SK-N-SH (cell line): ENCODE measurements at regions not wholly inside any gene's neighbourhood (a gene's known extent, or its start where the extent isn't known, plus 50 kb on each side); places are given as distances from the start of the nearest gene placed in this dataset.

ENCODE experiments used
- CTCF ChIA-PET: fragments of 300-600, 350-600 bp; formaldehyde crosslinking; extraction: SDS; loops from one replicate; lab custom pipeline; 2021; lab: Yijun Ruan, JAX
- POLR2A ChIA-PET: fragments of 350-600 bp; sonication (Branson Sonifier 250); formaldehyde crosslinking; extraction: SDS; loops from one replicate; lab custom pipeline; 2020; ENCODE audit warnings: antibody characterized with exemption, inconsistent platforms; lab: Yijun Ruan, JAX
- DNase-seq: peaks from one replicate; pipeline ENCODE4 v3.0.0; 2012
- H2AFZ ChIP-seq: fragments of 200-600 bp; sonication (generic); 2 replicates; pipeline ENCODE4 v1.8.1; 2016; ENCODE audit warnings: antibody characterized with exemption, mild to moderate bottlenecking, low read depth
- H3F3A ChIP-seq: fragments of 200-600 bp; sonication (generic); replicated peaks from 2 replicates; pipeline ENCODE3; 2016; ENCODE audit warnings: antibody characterized with exemption, mild to moderate bottlenecking; ENCODE audit not compliant: insufficient read depth
- H3K27ac ChIP-seq, 2 experiments: fragments of 200-500 bp in 1 of 2; fragments of 200-600 bp in 1 of 2; sonication (Bioruptor generic) in 1 of 2; sonication (generic), shearing (Covaris generic) in 1 of 2; 2 replicates each; pipeline versions ENCODE4 v1.5.1 to v1.6.1; 2014 to 2016; ENCODE audit warnings: low read depth in 2 of 2, inconsistent platforms in 1 of 2, low read length in 1 of 2, mild to moderate bottlenecking in 1 of 2, mixed read lengths in 1 of 2
- H3K27me3 ChIP-seq: fragments of 200-600 bp; sonication (generic), shearing (Covaris generic); 2 replicates; pipeline ENCODE4 v1.6.1; 2016; ENCODE audit warnings: mixed run types; ENCODE audit not compliant: insufficient read depth
- H3K36me3 ChIP-seq, 2 experiments: fragments of 200-500 bp in 1 of 2; fragments of 200-600 bp in 1 of 2; sonication (Bioruptor generic) in 1 of 2; sonication (generic) in 1 of 2; replicated peaks in 1 of 2; 2 replicates each; pipeline versions ENCODE3 to v1.5.1; 2014 to 2016; ENCODE audit warnings: low read length in 1 of 2, mild to moderate bottlenecking in 1 of 2; ENCODE audit not compliant: insufficient read depth in 2 of 2, control insufficient read depth in 1 of 2
- H3K4me1 ChIP-seq, 2 experiments: fragments of 200-500 bp in 1 of 2; fragments of 200-600 bp in 1 of 2; sonication (Bioruptor generic) in 1 of 2; sonication (generic), shearing (Covaris generic) in 1 of 2; 2 replicates each; pipeline versions ENCODE4 v1.5.1 to v1.6.1; 2014 to 2016; ENCODE audit warnings: low read depth in 1 of 2, low read length in 1 of 2, mixed run types in 1 of 2; ENCODE audit not compliant: insufficient read depth in 2 of 2, control insufficient read depth in 1 of 2
- H3K4me2 ChIP-seq: fragments of 200-600 bp; sonication (generic), shearing (Covaris generic); 2 replicates; pipeline ENCODE4 v1.6.1; 2017; ENCODE audit warnings: mixed run types
- H3K4me3 ChIP-seq, 2 experiments: fragments of 200-500 bp in 1 of 2; fragments of 200-600 bp in 1 of 2; sonication (Bioruptor generic) in 1 of 2; sonication (generic), shearing (Covaris generic) in 1 of 2; 2 replicates each; pipeline versions ENCODE4 v1.5.1 to v1.8.1; 2014 to 2016; ENCODE audit warnings: low read depth in 2 of 2, inconsistent platforms in 1 of 2, low read length in 1 of 2, mild to moderate bottlenecking in 1 of 2, mixed read lengths in 1 of 2, moderate library complexity in 1 of 2
- H3K79me2 ChIP-seq: fragments of 200-600 bp; sonication (generic); 2 replicates; pipeline ENCODE4 v1.8.1; 2017; ENCODE audit warnings: mild to moderate bottlenecking; ENCODE audit not compliant: insufficient read depth
- H3K9ac ChIP-seq: fragments of 200-600 bp; sonication (generic); 2 replicates; pipeline ENCODE4 v1.6.1; 2017; ENCODE audit warnings: mixed run types
- H3K9me2 ChIP-seq: fragments of 200-600 bp; sonication (generic); 2 replicates; pipeline ENCODE4 v1.6.1; 2017; ENCODE audit warnings: mixed run types
- H3K9me3 ChIP-seq: fragments of 200-600 bp; sonication (generic); 2 replicates; pipeline ENCODE4 v1.6.1; 2017; ENCODE audit warnings: mixed run types, mild to moderate bottlenecking, moderate library complexity
- H4K20me1 ChIP-seq: fragments of 200-600 bp; sonication (generic); 2 replicates; pipeline ENCODE4 v1.6.1; 2017; ENCODE audit warnings: mild to moderate bottlenecking, mixed run types; ENCODE audit not compliant: insufficient read depth
- ELF1 ChIP-seq: IDR thresholded peaks from 2 replicates; pipeline ENCODE4 v1.4.0; 2012
- EP300 ChIP-seq, 2 experiments: IDR thresholded peaks; 2 replicates each; pipeline versions ENCODE4 v1.4.0 to v1.6.1; 2012; ENCODE audit warnings: borderline replicate concordance in 1 of 2, low read depth in 1 of 2, low read length in 1 of 2
- EZH2phosphoT487 ChIP-seq: fragments of 200-600 bp; sonication (generic); IDR thresholded peaks from 2 replicates; pipeline ENCODE4 v1.6.1; 2017; ENCODE audit warnings: low read depth, mixed run types, mild to moderate bottlenecking, antibody characterized with exemption, moderate library complexity, borderline replicate concordance
- FOXJ3 ChIP-seq: sonication (generic); formaldehyde crosslinking; IDR thresholded peaks from 2 replicates; pipeline ENCODE4 v1.5.1; 2020; ENCODE audit warnings: mild to moderate bottlenecking, missing genetic modification reagents
- MEF2A ChIP-seq: IDR thresholded peaks from 2 replicates; pipeline ENCODE4 v1.4.0; 2012; ENCODE audit warnings: low read depth, borderline replicate concordance
- NRF1 ChIP-seq: IDR thresholded peaks from 2 replicates; pipeline ENCODE4 v1.6.1; 2012; ENCODE audit warnings: low read depth, mild to moderate bottlenecking, low read length
- RCOR1 ChIP-seq: fragments of 150-350 bp; IDR thresholded peaks from 2 replicates; pipeline ENCODE4 v1.6.1; 2017; ENCODE audit warnings: antibody characterized with exemption, low read length
- SIN3A ChIP-seq: IDR thresholded peaks from 2 replicates; pipeline ENCODE4 v1.6.1; 2012; ENCODE audit warnings: low read depth, mild to moderate bottlenecking, low read length, moderate library complexity, borderline replicate concordance
- WGBS: methylation state at CpG from one replicate; pipeline ENCODE4 v1.1.6; 2017; ENCODE audit warnings: low lambda C conversion rate; 5-methylcytosine and 5-hydroxymethylcytosine counted together
- TF ChIP-seq, protein P1 (sequence below): IDR thresholded peaks from 2 replicates; pipeline ENCODE4 v1.6.1; 2012; ENCODE audit warnings: mild to moderate bottlenecking, low read depth, low read length, moderate library complexity
- TF ChIP-seq, protein P2 (sequence below): IDR thresholded peaks from 2 replicates; pipeline ENCODE4 v1.4.0; 2012; ENCODE audit warnings: low read depth
- TF ChIP-seq, protein P3 (sequence below): IDR thresholded peaks from 2 replicates; pipeline ENCODE4; 2012

DNA sequence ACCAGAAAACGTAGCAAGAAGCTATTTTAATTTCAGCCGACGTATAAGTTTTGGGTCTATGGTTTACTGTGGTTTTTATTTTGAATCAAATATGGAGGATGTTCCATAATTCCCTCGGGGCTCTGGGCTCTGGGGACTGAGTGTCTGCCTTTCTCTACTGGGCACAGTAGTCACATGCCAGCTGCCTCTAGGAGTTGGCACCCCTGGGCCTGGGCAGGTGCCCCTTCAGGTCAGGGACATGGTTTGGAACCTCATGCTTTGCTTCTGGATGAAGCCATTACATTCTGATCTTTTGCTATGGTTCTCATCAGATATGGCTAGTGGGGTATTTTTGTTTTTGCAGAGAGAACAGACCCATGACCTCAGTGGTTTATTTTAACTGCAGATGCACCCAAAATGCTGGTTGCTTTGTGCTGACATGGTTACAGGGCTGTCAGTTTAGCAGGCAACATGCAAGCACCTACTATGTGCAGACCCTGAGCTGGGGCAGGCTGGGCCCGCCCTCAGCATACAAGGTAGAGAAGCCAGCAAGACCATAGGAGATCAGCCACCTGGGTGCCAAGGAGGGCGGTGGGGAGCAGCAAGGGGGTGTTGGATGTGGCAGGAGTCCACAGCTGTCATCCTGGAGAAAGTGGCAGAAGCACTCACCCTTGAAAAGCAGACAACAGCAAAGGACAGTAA lies 54.5 kb upstream of the PSD2 start:
- CTCF ChIA-PET: interaction anchor here (1.1 to 3.0 kb wide), 4 partner anchors 24 to 108 kb away, joined by 3 to 12 read pairs (median 10); no protein-coding TSS in a partner anchor
- H3K9ac ChIP-seq: no peak overlapping the region
- no peak for TF ChIP-seq ELF1
- no peak for TF ChIP-seq MEF2A
- TF ChIP-seq NRF1: no peak
- no peak for TF ChIP-seq EZH2phosphoT487
- TF ChIP-seq FOXJ3 (CRISPR knock-in tag): no peak
- TF ChIP-seq, protein P1, sequence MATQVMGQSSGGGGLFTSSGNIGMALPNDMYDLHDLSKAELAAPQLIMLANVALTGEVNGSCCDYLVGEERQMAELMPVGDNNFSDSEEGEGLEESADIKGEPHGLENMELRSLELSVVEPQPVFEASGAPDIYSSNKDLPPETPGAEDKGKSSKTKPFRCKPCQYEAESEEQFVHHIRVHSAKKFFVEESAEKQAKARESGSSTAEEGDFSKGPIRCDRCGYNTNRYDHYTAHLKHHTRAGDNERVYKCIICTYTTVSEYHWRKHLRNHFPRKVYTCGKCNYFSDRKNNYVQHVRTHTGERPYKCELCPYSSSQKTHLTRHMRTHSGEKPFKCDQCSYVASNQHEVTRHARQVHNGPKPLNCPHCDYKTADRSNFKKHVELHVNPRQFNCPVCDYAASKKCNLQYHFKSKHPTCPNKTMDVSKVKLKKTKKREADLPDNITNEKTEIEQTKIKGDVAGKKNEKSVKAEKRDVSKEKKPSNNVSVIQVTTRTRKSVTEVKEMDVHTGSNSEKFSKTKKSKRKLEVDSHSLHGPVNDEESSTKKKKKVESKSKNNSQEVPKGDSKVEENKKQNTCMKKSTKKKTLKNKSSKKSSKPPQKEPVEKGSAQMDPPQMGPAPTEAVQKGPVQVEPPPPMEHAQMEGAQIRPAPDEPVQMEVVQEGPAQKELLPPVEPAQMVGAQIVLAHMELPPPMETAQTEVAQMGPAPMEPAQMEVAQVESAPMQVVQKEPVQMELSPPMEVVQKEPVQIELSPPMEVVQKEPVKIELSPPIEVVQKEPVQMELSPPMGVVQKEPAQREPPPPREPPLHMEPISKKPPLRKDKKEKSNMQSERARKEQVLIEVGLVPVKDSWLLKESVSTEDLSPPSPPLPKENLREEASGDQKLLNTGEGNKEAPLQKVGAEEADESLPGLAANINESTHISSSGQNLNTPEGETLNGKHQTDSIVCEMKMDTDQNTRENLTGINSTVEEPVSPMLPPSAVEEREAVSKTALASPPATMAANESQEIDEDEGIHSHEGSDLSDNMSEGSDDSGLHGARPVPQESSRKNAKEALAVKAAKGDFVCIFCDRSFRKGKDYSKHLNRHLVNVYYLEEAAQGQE: no peak
- TF ChIP-seq EP300 (IDR thresholded peaks at IDR 0.05; ENCODE audit: borderline replicate concordance in 1 of 2, low read depth in 1 of 2, low read length in 1 of 2): no peak
- TF ChIP-seq, protein P2, sequence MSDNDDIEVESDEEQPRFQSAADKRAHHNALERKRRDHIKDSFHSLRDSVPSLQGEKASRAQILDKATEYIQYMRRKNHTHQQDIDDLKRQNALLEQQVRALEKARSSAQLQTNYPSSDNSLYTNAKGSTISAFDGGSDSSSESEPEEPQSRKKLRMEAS: no peak
- TF ChIP-seq SIN3A: no peak
- TF ChIP-seq RCOR1: no peak
- TF ChIP-seq, all 33 proteins: peak for 0
- Histone ChIP-seq H3K27ac (no peak overlapping the region), H4K20me1 (no peaks in the 10 kb centered on the region), H3K4me1 (peaks cover 16 to 23% of the 10 kb centered on the region in 2 experiments; a peak in 3 of 4 replicates), H3K9me3 (no peaks in the 10 kb centered on the region), H3K27me3 (no peaks in the 10 kb centered on the region), H3K4me3 (no peak overlapping the region), H3K79me2 (no peaks in the 10 kb centered on the region), H3K9me2 (no peaks in the 10 kb centered on the region), H3K4me2 (no peak overlapping the region), H2AFZ (no peak overlapping the region), H3K36me3 (no peaks in the 10 kb centered on the region), H3F3A (peaks cover 15% of the 10 kb centered on the region)
- POLR2A ChIA-PET: no interaction called here
- DNase-seq: no peak
- 91% methylated on average over 6 of the region's 6 CpGs for WGBS

DNA sequence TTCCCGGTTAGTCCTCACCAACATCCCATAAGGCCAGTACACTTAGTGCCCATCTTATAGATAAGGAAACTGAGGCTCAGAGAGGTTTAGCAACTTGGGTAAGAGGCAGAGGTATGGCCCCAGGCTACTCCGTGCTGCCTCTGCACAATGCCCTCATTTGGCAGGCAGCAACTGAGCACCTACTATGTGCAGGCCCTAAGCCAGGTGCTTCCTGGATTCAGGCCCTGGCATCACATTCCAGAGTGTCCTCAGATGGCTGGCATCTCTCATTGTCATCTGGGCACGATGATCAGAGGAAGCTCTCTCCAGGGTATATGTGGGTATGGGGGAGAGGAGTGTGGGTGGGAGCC lies 53.8 kb upstream of the PSD2 start:
- no peak for TF ChIP-seq MEF2A
- TF ChIP-seq, protein P3, sequence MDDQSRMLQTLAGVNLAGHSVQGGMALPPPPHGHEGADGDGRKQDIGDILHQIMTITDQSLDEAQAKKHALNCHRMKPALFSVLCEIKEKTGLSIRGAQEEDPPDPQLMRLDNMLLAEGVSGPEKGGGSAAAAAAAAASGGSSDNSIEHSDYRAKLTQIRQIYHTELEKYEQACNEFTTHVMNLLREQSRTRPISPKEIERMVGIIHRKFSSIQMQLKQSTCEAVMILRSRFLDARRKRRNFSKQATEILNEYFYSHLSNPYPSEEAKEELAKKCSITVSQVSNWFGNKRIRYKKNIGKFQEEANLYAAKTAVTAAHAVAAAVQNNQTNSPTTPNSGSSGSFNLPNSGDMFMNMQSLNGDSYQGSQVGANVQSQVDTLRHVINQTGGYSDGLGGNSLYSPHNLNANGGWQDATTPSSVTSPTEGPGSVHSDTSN: no peak
- Histone ChIP-seq H3K27ac (no peak overlapping the region), H3K27me3 (no peaks in the 10 kb centered on the region), H3K4me1 (peaks cover 22 to 30% of the 10 kb centered on the region in 2 experiments; a peak in 3 of 4 replicates), H4K20me1 (no peaks in the 10 kb centered on the region), H3K4me3 (no peak overlapping the region), H3K36me3 (no peaks in the 10 kb centered on the region), H3F3A (peaks cover 17% of the 10 kb centered on the region), H3K9ac (no peak overlapping the region), H3K79me2 (no peaks in the 10 kb centered on the region), H3K4me2 (no peak overlapping the region), H3K9me2 (no peaks in the 10 kb centered on the region), H3K9me3 (no peaks in the 10 kb centered on the region), H2AFZ (no peak overlapping the region)
- ChIA-PET CTCF (interaction anchor here (1.1 to 3.0 kb wide), 4 partner anchors 17 to 108 kb away, joined by 3 to 12 read pairs (median 6); no protein-coding TSS in a partner anchor), POLR2A (no interaction called here)
- WGBS: 57% methylated on average over 1 of the region's 3 CpGs
- no peak for DNase-seq
